ENCODE measurements at regions not wholly inside any gene's neighbourhood (a gene's known extent, or its start where the extent isn't known, plus 50 kb on each side); places are given as distances from the start of the nearest gene placed in this dataset.

GRCh38 chr6:111997078-111997852 lies 56.6 kb upstream of the CCN6 start:
- no peak overlapping the region for H3K4me3 ChIP-seq (ENCODE audit: low read length in 2 of 2)
- WGBS, 2 donors = 20 to 21% methylated on average over 23 of the region's 23 CpGs
- H3K9me3 ChIP-seq (ENCODE audit: control insufficient read depth, low read length) = no peaks in the 10 kb centered on the region
- no peaks in the 10 kb centered on the region for H3K4me1 ChIP-seq (ENCODE audit: control insufficient read depth in 1 of 2, insufficient read depth in 2 of 2, low read length in 2 of 2)
- H3K27ac ChIP-seq (ENCODE audit: low read depth in 1 of 2, low read length in 2 of 2) = no peak overlapping the region
- peak; percentile 94 for ATAC-seq (ENCODE audit: low FRiP score)
- no peaks in the 10 kb centered on the region for H3K27me3 ChIP-seq (ENCODE audit: control insufficient read depth in 1 of 2, insufficient read depth in 2 of 2, low read length in 1 of 2)
- peak; percentile 88 to 91 for DNase-seq
- H3K36me3 ChIP-seq (ENCODE audit: control insufficient read depth in 1 of 2, insufficient read depth in 2 of 2, low read length in 1 of 2) = no peaks in the 10 kb centered on the region
- intact Hi-C loops (cut with DNase I) = loop anchor here (1.0 to 5.0 kb wide), 3 partner anchors 45 to 287 kb away; no protein-coding TSS in a partner anchor

- H3K36me3 ChIP-seq (ENCODE audit: control insufficient read depth in 1 of 2, insufficient read depth in 2 of 2, low read length in 1 of 2) = no peaks in the 10 kb centered on the region
- WGBS, 2 donors = 48 to 60% methylated on average over 6 of the region's 6 CpGs
- no peak overlapping the region for H3K27ac ChIP-seq (ENCODE audit: low read depth in 1 of 2, low read length in 2 of 2)
- intact Hi-C loops (cut with DNase I) = loop anchor here (1.0 to 5.0 kb wide), 3 partner anchors 44 to 288 kb away; no protein-coding TSS in a partner anchor
- H3K27me3 ChIP-seq (ENCODE audit: control insufficient read depth in 1 of 2, insufficient read depth in 2 of 2, low read length in 1 of 2) = no peaks in the 10 kb centered on the region
- no peaks in the 10 kb centered on the region for H3K4me1 ChIP-seq (ENCODE audit: control insufficient read depth in 1 of 2, insufficient read depth in 2 of 2, low read length in 2 of 2)
- H3K4me3 ChIP-seq (ENCODE audit: low read length in 2 of 2) = no peak overlapping the region
- H3K9me3 ChIP-seq (ENCODE audit: control insufficient read depth, low read length) = no peaks in the 10 kb centered on the region
- DNase-seq = peak in 1 of 2 donors; percentile 53
- ATAC-seq (ENCODE audit: low FRiP score) = peak; percentile 42
These were observed 56.1 kb upstream of the CCN6 start for GRCh38 chr6:111997853-111998208.

GRCh38 chr6:112002307-112002706 lies 51.6 kb upstream of the CCN6 start:
- Histone ChIP-seq H3K4me3 (ENCODE audit: low read length in 2 of 2) (no peak overlapping the region), H3K4me1 (ENCODE audit: control insufficient read depth in 1 of 2, insufficient read depth in 2 of 2, low read length in 2 of 2) (no peaks in the 10 kb centered on the region), H3K27me3 (ENCODE audit: control insufficient read depth in 1 of 2, insufficient read depth in 2 of 2, low read length in 1 of 2) (no peaks in the 10 kb centered on the region), H3K36me3 (ENCODE audit: control insufficient read depth in 1 of 2, insufficient read depth in 2 of 2, low read length in 1 of 2) (no peaks in the 10 kb centered on the region), H3K27ac (ENCODE audit: low read depth in 1 of 2, low read length in 2 of 2) (no peak overlapping the region), H3K9me3 (ENCODE audit: control insufficient read depth, low read length) (no peaks in the 10 kb centered on the region)
- ATAC-seq (ENCODE audit: low FRiP score) (no peak), DNase-seq (no peak)
- intact Hi-C loops (cut with DNase I) = no loop called here
- WGBS, 2 donors = 94 to 99% methylated on average over 1 of the region's 1 CpG

Measured in aorta (tissue), 5 donors.